ENCODE measurements at regions not wholly inside any gene's neighbourhood (a gene's known extent, or its start where the extent isn't known, plus 50 kb on each side); places are given as distances from the start of the nearest gene placed in this dataset.

DNA sequence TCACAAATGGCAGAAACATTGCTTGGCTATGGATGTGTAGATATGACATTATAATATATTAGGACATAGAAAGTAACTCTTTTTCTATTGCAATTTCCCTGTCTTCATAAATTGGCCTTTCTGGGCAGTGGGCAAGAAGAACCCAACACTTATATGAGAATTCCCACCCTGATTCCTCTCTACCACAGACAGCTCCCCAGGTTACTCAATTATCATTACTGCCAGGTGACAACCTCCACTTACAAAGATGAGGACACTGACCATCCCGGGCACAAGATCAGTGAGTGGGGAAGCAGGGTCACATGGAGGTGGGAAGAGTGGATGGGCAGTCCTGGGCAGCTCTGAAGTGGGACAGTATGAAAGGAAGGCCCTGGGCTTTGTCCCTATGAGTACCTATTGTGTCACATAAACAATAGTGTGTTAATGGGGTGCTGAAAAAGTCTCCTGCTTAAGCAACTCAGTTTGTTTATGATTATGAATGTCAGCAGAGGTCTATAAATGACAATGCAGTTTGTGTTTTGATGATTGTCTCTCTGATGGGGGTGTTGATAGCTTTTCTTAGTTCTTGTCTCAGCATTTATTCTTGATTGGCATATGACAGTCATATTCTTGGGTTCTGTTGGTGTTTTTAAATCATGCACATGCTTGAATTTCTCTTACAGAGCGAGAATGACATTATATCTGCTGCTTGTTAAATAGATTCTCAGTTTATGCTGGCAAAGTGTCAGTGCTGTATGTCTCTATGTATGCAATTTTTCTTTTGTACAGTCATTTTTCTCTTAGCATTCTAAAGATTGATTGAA lies 99.9 kb downstream of the SLIT2 start:
- DNase-seq (ENCODE audit: insufficient read length, low spot score) = no peak
- FAIRE-seq = no peak

DNA sequence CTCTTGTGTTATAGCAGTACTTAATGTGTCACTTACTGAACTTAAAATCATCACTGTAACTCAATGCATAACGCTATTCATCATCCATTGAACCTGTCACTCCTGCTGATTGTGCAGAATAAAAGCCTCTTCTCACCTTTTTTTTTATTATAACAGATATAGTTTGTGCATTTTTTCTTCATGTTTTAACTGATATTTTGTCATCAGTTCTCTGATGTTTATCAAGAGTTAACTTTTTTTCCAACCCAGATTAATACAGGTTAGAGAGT lies 100.4 kb downstream of the SLIT2 start:
- FAIRE-seq (no peak), DNase-seq (ENCODE audit: insufficient read length, low spot score) (no peak)

DNA sequence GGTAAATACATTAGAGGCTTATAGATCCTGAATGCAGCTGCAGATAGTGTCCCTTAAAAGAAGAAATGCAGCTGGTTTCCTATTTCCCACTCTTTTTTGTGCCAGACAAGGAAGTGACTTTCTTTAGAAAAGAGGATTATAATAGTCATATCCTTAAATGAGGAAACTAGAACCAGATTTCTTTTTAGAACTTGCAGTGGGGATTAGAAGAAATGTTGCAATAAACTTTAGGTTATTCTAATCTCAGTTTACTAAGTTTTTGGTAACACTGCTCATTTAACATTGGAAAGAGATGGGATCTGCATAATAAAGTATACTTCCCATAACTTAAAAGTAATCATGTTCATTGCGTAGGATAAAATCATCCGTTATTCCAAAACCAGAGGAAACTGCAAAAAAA lies 101.9 kb downstream of the SLIT2 start:
- FAIRE-seq = no peak
- DNase-seq (ENCODE audit: insufficient read length, low spot score) = no peak

DNA sequence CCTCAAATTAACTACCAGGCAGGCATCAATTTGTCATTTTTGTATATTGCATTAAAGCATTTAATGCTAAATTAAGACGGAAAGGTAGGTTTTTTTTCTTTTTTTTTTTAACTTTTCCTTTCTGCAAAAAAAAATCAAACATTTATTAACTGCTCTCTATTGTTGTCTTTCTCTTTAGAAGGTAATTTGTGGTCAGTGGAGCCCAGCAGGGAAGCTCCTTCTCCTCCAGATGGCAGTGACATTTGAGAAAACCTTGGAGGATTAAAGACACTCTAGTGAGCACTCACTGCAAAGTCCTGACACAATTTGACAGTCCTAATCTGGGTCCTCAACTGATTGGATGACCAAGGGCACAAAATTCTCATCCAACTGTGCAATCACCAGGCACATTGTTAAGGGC lies 102.4 kb downstream of the SLIT2 start:
- no peak for FAIRE-seq
- no peak for DNase-seq (ENCODE audit: insufficient read length, low spot score)

DNA sequence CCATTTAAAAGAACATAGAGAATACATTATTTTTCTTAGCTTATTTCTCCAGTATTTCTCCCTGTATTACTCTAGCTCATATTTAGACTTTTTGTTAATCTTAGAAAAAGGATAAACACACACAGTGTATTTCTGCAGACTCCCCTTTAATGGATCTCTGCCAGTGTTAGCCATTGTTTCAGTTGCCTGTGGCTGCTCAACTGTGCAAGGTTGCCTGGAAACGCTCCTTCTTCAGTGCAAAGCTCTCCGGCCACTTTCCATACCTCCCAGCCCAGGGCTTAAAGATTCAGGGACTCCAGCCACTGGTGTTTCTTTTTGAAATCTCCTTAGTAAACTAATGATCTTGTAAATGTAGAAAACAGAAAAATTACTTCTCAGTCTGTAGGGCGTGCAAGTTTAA lies 104.9 kb downstream of the SLIT2 start:
- no peak for DNase-seq (ENCODE audit: insufficient read length, low spot score)
- FAIRE-seq = no peak

DNA sequence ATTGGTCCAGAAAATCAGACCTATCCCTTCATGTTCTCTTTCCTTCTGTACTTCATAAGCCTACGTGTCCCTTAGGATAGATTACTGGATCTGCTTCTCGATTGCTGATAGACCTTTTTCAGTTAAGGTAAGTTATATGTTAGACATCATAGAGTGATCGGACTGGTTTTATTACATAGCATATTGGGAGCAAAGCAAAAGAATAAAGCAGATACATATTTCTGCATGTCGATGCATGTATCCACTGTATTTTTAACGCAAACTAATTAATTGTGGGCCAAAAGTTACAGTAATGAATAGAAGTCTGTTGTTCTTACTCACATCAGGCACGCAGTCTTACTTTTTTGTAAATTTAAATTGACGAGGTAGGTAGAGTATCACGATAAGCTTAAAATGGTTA lies 106.4 kb downstream of the SLIT2 start:
- FAIRE-seq (no peak), DNase-seq (ENCODE audit: insufficient read length, low spot score) (no peak)

DNA sequence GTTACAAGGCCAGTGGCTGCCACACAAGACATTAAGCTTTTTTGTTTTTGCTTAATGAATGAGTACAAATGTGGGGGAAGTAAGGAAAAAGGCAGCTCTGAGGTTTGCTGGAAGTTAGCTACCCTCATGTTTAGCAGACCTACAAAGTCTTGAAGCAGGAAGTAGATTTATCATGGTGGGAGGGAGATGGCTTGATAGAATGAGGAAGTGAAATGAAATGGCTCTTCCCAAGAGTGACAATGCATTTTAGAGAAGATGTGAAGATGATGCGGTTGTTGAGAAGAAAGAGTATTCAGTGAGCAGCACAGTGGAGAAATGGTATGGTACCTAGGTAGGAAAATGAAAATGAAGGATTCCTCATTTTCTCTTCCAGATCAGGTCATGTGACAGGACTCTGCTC lies 108.0 kb downstream of the SLIT2 start:
- DNase-seq (ENCODE audit: insufficient read length, low spot score) (no peak), FAIRE-seq (no peak)

DNA sequence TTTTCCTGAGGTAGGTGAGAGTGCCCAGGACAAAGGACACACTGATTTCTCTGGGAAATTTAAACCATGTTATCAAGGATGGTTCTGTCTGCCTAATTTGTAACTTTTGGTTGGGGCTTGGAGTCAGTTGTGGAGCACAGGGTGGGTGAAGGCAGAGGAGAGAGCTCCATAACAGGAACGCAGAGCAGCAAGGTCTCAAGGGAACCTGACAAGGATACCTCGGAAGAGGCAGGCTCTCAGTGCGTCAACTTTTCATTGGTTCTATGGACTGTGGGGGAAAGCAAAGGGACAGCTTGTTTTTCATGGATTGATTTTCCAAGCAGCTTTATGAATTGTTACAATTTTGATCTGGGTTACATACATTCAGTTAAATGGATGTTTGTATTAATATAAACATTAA lies 110.4 kb downstream of the SLIT2 start:
- FAIRE-seq (no peak), DNase-seq (ENCODE audit: insufficient read length, low spot score) (no peak)

DNA sequence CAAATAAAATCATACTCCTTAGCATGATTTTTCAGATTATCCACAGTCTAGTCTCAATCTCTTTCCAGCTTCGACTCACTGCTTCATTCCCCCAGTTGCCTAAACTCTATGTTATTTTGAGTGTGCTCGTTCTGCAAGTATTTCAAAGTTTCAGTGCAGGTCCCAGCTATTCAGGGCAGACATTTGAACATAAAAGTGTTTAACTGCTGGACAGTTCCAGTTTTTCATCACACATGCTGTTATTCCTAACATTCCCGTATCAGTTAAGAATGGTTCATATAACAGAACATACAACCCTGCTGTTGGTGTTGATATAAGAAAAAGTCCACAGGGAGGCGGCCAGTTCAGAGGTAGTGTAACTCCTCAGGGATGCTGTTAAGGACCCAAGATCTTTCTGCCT lies 113.3 kb downstream of the SLIT2 start:
- no peak for FAIRE-seq
- DNase-seq (ENCODE audit: insufficient read length, low spot score) = no peak

DNA sequence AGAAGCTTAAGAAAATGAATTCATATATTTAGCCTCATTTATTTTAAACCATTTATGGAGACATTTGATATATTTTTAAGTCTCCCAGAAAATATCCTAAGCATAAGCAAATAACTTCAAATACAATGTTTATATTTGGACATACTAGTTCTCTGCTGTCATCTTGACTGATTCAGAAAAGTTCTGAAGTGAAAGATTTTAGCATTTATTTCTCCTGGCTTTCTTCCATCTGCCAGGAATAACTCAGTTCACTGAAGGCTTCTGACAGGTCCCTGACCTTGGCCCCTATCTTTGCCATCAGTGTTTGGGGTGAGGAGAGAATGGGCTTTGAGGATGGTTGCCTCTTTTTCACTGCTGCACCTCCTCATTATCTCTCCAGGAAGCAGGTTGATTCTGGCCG lies 115.7 kb downstream of the SLIT2 start:
- FAIRE-seq (no peak), DNase-seq (ENCODE audit: insufficient read length, low spot score) (no peak)

DNA sequence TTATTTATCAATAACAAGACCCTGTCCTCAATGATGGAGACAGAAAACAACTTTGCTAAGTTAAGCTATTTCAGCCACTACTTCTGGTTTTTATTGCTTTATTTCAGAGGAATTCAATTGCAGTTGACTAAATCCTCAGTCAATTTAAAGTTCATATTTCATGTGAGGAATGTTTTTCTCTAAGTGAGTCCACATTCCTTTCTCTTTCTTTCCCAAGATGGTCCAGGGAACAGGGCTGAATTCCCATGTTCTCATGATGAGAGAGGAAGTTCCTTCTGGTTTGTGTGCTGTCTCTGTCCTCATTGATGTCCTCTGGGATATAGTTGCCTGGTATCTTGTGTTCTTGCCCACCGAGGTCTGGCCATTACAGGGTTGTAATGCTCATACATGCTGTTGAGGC lies 117.2 kb downstream of the SLIT2 start:
- FAIRE-seq = no peak

DNA sequence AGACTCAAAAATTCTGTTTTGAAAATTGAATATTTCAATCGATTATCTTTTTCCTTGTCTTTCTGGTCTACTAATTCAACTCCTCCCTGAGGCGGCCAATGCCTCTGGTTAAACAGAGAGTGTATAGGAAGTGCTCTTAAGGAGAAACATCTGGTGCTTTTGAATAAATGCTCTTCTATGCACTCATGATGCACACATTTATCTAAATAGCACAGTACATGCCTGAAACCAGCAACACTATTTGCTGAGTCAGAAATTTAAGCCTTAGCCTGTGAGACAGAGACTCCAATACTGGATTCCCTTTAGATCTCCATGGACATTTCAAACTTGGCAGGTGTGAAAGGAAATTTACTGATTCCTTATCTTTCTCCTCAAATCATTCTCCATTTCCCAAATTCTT lies 118.6 kb downstream of the SLIT2 start:
- DNase-seq (ENCODE audit: insufficient read length, low spot score) = no peak
- FAIRE-seq = no peak

More for the DNA sequence above, 117.2 kb downstream of the SLIT2 start:
- DNase-seq (ENCODE audit: insufficient read length, low spot score) = no peak

DNA sequence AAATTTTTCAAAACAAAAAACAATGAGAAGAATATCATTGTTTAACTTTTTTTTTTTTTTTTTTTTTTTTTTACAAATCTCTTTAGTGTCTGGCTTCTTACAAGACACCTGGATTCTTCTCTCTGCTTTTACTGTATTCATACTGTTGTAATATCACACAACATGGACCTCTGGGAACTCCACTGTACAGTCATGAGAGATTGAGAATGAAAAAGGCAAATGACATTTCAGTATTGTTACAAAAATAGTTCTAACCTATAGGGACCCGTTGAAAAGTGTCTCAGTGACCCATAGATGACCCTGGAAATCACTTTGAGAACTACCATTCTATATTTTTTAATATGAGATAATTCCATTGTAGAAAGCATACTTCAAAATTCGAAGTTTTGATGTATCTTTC lies 124.4 kb downstream of the SLIT2 start:
- no peak for FAIRE-seq

DNA sequence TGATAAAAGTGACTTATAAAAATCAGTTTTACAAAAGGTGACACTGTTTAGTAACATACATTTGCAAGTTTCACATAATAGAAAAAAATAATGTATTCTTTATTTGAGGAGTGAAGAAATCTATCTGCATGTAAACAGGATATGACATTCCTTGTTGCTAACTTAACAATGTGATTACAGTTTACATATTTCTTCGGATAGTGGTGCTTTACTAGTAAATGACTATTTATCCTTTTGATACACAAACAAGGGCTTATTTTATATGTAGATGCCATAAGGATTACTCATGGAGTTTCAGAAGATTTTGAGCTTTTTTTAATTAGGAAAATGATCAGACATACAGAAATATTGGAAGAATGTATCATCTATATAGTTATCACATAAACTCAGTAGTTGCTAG lies 126.5 kb downstream of the SLIT2 start:
- no peak for FAIRE-seq
- no peak for DNase-seq (ENCODE audit: insufficient read length, low spot score)

More for the DNA sequence above, 124.4 kb downstream of the SLIT2 start:
- DNase-seq (ENCODE audit: insufficient read length, low spot score) = no peak

DNA sequence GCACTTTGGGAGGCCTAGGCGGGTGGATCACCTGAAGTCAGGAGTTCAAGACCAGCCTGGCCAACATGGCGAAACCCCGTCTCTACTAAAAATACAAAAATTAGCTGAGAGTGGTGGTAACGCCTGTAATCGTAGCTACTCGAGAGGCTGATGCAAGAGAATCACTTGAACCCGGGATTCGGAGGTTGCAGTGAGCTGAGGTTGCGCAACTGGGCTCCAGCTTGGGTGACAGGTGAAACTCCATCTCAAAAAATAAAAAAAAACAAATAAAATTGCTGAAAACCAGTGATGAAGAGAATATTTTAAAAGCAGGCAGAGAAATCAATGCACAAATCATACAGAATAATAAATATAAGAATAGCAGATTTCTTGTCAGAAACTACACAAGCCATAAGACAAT lies 129.3 kb downstream of the SLIT2 start:
- FAIRE-seq (no peak), DNase-seq (ENCODE audit: insufficient read length, low spot score) (no peak)

DNA sequence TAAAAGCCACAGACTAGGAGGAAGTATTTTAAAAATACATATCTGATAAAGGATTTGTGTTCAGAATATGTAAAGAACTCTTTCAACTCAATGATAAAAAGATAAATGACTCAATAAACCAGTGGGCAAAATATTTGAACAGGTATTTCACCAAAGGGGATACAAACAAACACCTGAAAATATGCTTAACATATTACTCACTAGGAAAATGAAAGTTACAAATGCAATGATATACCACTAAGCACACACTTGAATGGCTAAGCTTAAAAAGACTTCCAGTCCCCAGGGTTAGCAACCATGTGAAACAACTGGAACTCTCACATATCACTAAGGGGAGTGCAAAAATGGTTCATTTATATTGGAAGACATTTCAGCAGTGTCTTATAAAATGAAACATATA lies 131.6 kb downstream of the SLIT2 start:
- DNase-seq (ENCODE audit: insufficient read length, low spot score) (no peak), FAIRE-seq (no peak)

DNA sequence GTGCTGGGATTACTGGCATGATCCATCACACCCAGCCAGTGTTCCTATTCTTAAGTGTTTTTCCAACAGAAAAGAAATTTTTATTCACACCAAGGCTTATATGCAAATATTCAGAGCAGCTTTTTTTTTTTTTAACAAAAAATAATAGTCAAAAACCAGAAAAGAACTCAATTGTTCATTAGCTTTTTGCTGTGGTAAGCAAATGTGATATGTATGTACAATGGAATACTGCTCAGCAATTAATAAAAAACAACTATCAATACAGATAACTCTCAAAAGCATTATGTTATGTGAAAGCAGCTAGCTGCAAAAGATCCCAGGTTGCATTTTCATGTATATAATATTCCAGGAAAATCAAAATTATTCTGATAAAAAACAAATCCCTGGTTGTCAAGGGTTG lies 132.3 kb downstream of the SLIT2 start:
- FAIRE-seq (no peak), DNase-seq (ENCODE audit: insufficient read length, low spot score) (no peak)

DNA sequence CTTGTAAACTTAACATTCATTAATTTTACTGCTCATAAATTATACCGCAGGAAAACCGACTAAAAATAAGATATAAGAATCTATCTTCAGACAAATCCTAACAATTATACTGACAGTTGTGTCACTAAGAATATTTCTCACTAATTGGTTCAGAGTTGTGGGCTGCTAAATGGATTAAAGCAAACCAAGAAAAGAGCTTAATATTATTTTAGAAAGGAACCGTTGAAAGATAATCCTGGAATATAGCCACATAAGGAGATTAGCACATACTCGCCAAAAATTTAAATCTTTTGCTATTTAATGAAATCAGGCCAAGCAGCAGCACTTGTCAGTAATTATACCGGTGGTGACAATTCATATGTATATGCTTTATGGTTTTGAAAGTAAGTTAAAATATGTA lies 132.8 kb downstream of the SLIT2 start:
- FAIRE-seq (no peak), DNase-seq (ENCODE audit: insufficient read length, low spot score) (no peak)

DNA sequence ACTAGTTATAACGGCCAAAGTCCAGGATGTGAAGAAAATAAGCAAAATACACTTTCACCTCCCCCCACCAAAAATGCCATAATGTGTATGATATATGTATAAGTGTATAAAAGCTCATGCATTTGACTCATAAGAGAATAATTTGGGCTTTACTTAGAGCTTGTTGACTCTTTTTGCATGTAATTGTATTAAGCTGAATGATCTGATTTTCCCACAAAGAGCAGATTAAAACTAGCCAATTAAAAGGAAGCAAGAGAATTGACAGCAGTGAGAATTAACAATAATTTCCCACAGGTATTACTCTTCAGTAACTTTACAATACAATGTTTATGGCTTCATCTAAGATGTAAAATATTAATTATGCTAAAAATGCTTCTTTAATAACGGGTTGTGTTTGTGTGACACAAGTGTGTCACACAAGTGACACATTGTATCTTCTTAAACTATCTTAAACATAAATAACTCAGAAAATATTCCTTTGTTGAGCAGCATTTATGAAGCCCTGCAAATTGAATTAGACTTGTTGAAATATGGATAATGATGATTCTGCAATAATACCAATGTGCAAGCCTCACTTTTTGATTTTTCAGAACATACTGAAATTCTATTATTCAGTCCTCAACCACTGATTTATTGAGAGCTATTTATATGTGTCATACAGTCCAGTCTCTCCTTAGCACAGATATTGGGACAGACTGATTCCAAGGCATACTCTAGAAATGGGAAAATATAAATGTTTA lies 134.5 kb downstream of the SLIT2 start:
- DNase-seq (ENCODE audit: insufficient read length, low spot score) (no peak), FAIRE-seq (no peak)

DNA sequence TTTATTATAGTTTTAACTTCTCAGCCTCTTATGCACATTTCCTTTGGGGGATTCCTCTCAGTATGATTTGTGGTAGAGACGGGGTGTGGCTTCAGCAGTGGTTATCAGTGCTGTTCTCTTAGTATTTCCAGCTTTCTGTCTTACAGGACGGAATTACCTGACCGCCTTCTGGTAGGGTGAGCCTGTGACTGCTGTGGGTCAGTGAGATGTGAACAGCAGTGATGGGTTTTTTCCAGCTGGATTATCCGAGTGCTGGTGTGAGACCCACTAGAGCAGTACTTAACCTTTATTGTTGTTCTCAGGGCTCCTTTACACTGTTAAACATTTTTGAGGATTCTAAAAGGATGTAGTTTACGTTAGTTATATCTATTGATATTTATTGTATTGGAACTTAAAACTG lies 135.2 kb downstream of the SLIT2 start:
- no peak for DNase-seq (ENCODE audit: insufficient read length, low spot score)

DNA sequence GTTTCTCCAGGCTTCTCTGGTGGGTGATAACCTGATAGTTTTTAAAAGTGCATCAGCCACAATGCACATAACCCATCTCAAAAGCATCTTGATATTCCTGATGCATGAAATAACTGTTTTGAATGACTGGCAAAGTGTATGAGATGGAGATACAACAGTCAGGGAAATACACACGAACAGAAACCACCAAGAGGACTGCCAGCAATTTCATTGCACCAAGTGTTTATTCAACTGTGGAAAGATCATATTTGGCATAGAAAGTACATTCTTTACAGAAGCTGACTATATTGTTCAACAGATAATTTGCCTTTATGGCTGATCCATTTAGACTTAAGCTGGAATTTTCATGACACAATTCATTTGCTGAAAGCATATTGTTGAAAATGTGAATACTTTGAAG lies 139.5 kb downstream of the SLIT2 start:
- DNase-seq (ENCODE audit: insufficient read length, low spot score) = no peak
- FAIRE-seq = no peak

More for the DNA sequence above, 135.2 kb downstream of the SLIT2 start:
- FAIRE-seq = no peak

DNA sequence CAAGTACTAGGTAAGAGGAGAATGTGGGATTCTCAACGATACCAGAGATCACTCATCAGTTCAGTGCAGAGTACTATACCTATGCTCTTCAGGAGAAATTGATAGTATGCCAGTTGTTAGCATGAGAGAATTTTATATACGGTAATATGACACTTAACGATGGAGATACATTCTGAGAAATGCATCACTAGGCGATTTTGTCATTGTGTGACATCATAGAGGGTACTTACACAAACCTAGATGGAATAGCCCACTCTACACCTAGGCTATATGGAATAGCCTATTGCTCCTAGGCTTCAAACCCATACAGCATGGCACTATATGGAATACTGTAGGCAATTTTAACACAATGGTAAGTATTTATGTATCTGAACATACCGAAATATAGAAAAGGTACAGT lies 140.2 kb downstream of the SLIT2 start:
- no peak for FAIRE-seq

More for the DNA sequence above, 140.2 kb downstream of the SLIT2 start:
- DNase-seq (ENCODE audit: insufficient read length, low spot score) = no peak

All from HTR-8/SVneo (cell line).